Mucosa of descending colon (tissue), 3 donors: ENCODE measurements at regions not wholly inside any gene's neighbourhood (a gene's known extent, or its start where the extent isn't known, plus 50 kb on each side); places are given as distances from the start of the nearest gene placed in this dataset.

Experiments
- ATAC-seq: fragments of 200-7000 bp; cut with Tn5 transposase; one replicate; pipeline ENCODE4 v1.9.1; 2020; ENCODE audit warnings: mild to moderate bottlenecking, moderate library complexity
- DNase-seq, 3 donors: peaks; one replicate each; pipeline ENCODE4 v3.0.0-alpha.2; 2020
- H3K36me3 ChIP-seq: fragments of 200-600 bp; one replicate; pipeline ENCODE4 v1.8.0; 2021; ENCODE audit warnings: low read depth, mild to moderate bottlenecking
- H3K4me1 ChIP-seq: fragments of 200-600 bp; one replicate; pipeline ENCODE4 v1.8.0; 2021; ENCODE audit warnings: low read depth, mild to moderate bottlenecking
- H3K4me3 ChIP-seq: fragments of 200-600 bp; one replicate; pipeline ENCODE4 v1.8.0; 2021; ENCODE audit warnings: mild to moderate bottlenecking
- H3K9me3 ChIP-seq: fragments of 200-600 bp; one replicate; pipeline ENCODE4 v1.8.0; 2021; ENCODE audit warnings: mild to moderate bottlenecking
- CTCF ChIP-seq: fragments of 200-600 bp; IDR thresholded peaks from one replicate; pipeline ENCODE4 v1.8.0; 2022; ENCODE audit warnings: antibody characterized with exemption, mild to moderate bottlenecking
- intact Hi-C, 2 donors: fragments of 100-400 bp; cut with DNase I in 1 of 2; cut with micrococcal nuclease in 1 of 2; formaldehyde crosslinking; loops; one replicate each; pipeline versions ENCODE4 v1.11.0 to v1.11.1; 2022; cut with DNase I, micrococcal nuclease
- donor health status: DM: no; HTN: no; CAD: no; lungs with moderate emphysema.
- donor health status: DM: no; HTN: no; CAD: no.
- donor health status: DM: no; HTN: yes; CAD: no.

GRCh38 chr18:40935423-40935822, 1019.6 kb upstream of the PIK3C3 start:
- ATAC-seq (no peak), DNase-seq (peak in 1 of 3 donors; percentile 10)
- no peak for TF ChIP-seq CTCF
- H3K9me3 ChIP-seq = no peaks in the 10 kb centered on the region
- H3K36me3 ChIP-seq = no peaks in the 10 kb centered on the region
- intact Hi-C loops = no loop called here
- H3K4me3 ChIP-seq = no peak overlapping the region
- no peaks in the 10 kb centered on the region for H3K4me1 ChIP-seq

GRCh38 chr18:40932862-40933261, 1022.2 kb upstream of the PIK3C3 start:
- ATAC-seq (no peak), DNase-seq (no peak)
- Histone ChIP-seq H3K9me3 (no peaks in the 10 kb centered on the region), H3K4me1 (no peaks in the 10 kb centered on the region), H3K4me3 (no peak overlapping the region), H3K36me3 (no peaks in the 10 kb centered on the region)
- intact Hi-C loops = no loop called here
- no peak for TF ChIP-seq CTCF

- no peak for DNase-seq
- Histone ChIP-seq H3K4me3 (no peak overlapping the region), H3K9me3 (no peaks in the 10 kb centered on the region), H3K4me1 (no peaks in the 10 kb centered on the region), H3K36me3 (no peaks in the 10 kb centered on the region)
- no peak for ATAC-seq
- intact Hi-C loops = no loop called here
- TF ChIP-seq CTCF = no peak
These were observed 1024.7 kb upstream of the PIK3C3 start for GRCh38 chr18:40930211-40930882.

- no peak for ATAC-seq
- no peak for DNase-seq
- Histone ChIP-seq H3K4me3 (no peak overlapping the region), H3K9me3 (no peaks in the 10 kb centered on the region), H3K36me3 (no peaks in the 10 kb centered on the region), H3K4me1 (no peaks in the 10 kb centered on the region)
- no peak for TF ChIP-seq CTCF
- intact Hi-C loops = no loop called here
These were observed 1025.6 kb upstream of the PIK3C3 start for GRCh38 chr18:40929399-40929798.

- DNase-seq (no peak), ATAC-seq (no peak)
- intact Hi-C loops = no loop called here
- no peak for TF ChIP-seq CTCF
- no peak overlapping the region for H3K4me3 ChIP-seq
- H3K36me3 ChIP-seq = no peaks in the 10 kb centered on the region
- no peaks in the 10 kb centered on the region for H3K4me1 ChIP-seq
- no peaks in the 10 kb centered on the region for H3K9me3 ChIP-seq
These were observed 1028.4 kb upstream of the PIK3C3 start for GRCh38 chr18:40926679-40927078.

GRCh38 chr18:40925071-40925541, 1029.9 kb upstream of the PIK3C3 start:
- ATAC-seq = no peak
- DNase-seq = no peak
- TF ChIP-seq CTCF = no peak
- Histone ChIP-seq H3K9me3 (no peaks in the 10 kb centered on the region), H3K4me1 (no peaks in the 10 kb centered on the region), H3K36me3 (no peaks in the 10 kb centered on the region), H3K4me3 (no peak overlapping the region)
- intact Hi-C loops = no loop called here
